NB4 (cell line): ENCODE measurements at regions not wholly inside any gene's neighbourhood (a gene's known extent, or its start where the extent isn't known, plus 50 kb on each side); places are given as distances from the start of the nearest gene placed in this dataset.

ENCODE experiments used
- TF ChIP-seq, protein P1 (sequence below): IDR thresholded peaks from one replicate; pipeline ENCODE4 v1.5.1; 2012; ENCODE audit warnings: low read depth, low read length
- TF ChIP-seq, protein P2 (sequence below): IDR thresholded peaks from 2 replicates; pipeline ENCODE4 v1.6.1; 2011; ENCODE audit warnings: low read depth, low read length

GRCh38 chr2:2912293-2912692 lies 465.3 kb downstream of the EIPR1 start:
- TF ChIP-seq, protein P1, sequence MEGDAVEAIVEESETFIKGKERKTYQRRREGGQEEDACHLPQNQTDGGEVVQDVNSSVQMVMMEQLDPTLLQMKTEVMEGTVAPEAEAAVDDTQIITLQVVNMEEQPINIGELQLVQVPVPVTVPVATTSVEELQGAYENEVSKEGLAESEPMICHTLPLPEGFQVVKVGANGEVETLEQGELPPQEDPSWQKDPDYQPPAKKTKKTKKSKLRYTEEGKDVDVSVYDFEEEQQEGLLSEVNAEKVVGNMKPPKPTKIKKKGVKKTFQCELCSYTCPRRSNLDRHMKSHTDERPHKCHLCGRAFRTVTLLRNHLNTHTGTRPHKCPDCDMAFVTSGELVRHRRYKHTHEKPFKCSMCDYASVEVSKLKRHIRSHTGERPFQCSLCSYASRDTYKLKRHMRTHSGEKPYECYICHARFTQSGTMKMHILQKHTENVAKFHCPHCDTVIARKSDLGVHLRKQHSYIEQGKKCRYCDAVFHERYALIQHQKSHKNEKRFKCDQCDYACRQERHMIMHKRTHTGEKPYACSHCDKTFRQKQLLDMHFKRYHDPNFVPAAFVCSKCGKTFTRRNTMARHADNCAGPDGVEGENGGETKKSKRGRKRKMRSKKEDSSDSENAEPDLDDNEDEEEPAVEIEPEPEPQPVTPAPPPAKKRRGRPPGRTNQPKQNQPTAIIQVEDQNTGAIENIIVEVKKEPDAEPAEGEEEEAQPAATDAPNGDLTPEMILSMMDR: no peak
- TF ChIP-seq, protein P2, sequence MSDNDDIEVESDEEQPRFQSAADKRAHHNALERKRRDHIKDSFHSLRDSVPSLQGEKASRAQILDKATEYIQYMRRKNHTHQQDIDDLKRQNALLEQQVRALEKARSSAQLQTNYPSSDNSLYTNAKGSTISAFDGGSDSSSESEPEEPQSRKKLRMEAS: no peak
